Tibial artery (tissue), 4 donors: ENCODE measurements at regions not wholly inside any gene's neighbourhood (a gene's known extent, or its start where the extent isn't known, plus 50 kb on each side); places are given as distances from the start of the nearest gene placed in this dataset.

Experiments used
- DNase-seq, 2 donors: peaks; one replicate each; pipeline ENCODE4 v3.0.0-alpha.2; 2019
- H3K27ac ChIP-seq, 2 donors: fragments of 200-600 bp; sonication (generic) in 1 of 2; 1 replicate in 1 of 2; 2 replicates in 1 of 2; pipeline ENCODE4 v1.5.1; 2018 to 2019; ENCODE audit warnings: mild to moderate bottlenecking in 1 of 2
- H3K27me3 ChIP-seq, 2 donors: fragments of 200-600 bp; sonication (generic) in 1 of 2; one replicate each; pipeline versions ENCODE4 v1.5.1 to v1.6.0; 2016 to 2019
- H3K36me3 ChIP-seq, 3 donors: fragments of 200-600 bp; sonication (generic) in 2 of 3; one replicate each; pipeline ENCODE4 v1.5.1; 2016 to 2019; ENCODE audit warnings: mild to moderate bottlenecking in 2 of 3
- H3K4me1 ChIP-seq, 4 donors: fragments of 200-600 bp; sonication (generic) in 2 of 4; 1 replicate in 3 of 4; 2 replicates in 1 of 4; pipeline ENCODE4 v1.5.1; 2016 to 2019
- H3K4me3 ChIP-seq, 2 donors: fragments of 200-600 bp; sonication (generic) in 1 of 2; 1 replicate in 1 of 2; 2 replicates in 1 of 2; pipeline ENCODE4 v1.5.1; 2018 to 2019; ENCODE audit warnings: mild to moderate bottlenecking in 2 of 2
- H3K9me3 ChIP-seq, 3 donors: fragments of 200-600 bp; sonication (generic) in 1 of 3; one replicate each; pipeline ENCODE4 v1.5.1; 2016 to 2019
- CTCF ChIP-seq, 2 experiments: fragments of 200-600 bp in 1 of 2; fragments of 450-650 bp in 1 of 2; IDR thresholded peaks; one replicate each; pipeline ENCODE4 v1.5.1; 2017 to 2019; ENCODE audit warnings: antibody characterized with exemption in 2 of 2, mild to moderate bottlenecking in 1 of 2, moderate library complexity in 1 of 2
- intact Hi-C: fragments of 100-400 bp; cut with DNase I; formaldehyde crosslinking; loops from one replicate; pipeline ENCODE4 v1.15.0; 2023; ENCODE audit warnings: low total_unique reads

DNA sequence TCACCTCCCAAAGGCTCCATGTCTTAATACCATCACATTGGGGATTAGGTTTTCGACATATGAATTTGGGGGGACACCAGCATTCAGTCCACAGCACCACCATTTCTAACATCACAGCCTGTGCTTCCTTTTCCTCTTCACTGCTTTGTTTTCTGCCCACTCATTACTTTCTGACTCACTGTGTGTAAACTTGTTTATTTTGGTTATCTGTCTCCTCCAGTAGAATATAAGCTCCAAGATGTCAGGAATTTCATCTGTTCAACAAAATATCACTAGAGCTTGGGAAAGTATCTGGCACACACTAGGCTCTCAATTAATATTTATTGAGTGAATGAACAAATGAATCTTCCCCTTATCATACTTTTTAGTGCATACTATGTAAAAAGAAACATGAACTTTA is 152.0 kb downstream of the NUFIP1 start:
- intact Hi-C loops = no loop called here
- no peaks in the 10 kb centered on the region for H3K9me3 ChIP-seq

DNA sequence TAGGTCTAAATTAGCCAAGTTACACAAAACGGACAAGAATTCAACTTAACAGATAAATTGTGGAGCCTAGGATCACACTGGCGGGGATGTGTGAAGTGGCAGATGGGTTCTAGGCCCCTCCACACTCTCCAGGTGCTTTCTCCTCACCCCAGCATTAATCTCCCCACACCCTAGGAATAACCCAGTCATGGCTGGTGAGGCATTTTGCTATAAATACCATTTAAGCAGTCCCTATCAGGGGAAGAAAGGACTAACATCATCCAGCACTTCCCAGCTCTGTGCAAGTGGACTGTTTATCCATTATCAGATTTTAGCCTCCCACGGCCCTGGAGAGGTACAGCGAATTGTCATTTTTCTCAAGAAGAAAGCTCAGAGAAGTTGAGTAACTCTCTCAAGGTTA is 154.9 kb downstream of the NUFIP1 start:
- no peaks in the 10 kb centered on the region for H3K27me3 ChIP-seq
- no peak for TF ChIP-seq CTCF (IDR thresholded peaks at IDR 0.05)
- H3K27ac ChIP-seq = no peak overlapping the region
- H3K4me3 ChIP-seq = no peak overlapping the region
- H3K4me1 ChIP-seq = peaks cover 0 to 25% (median 2%) of the 10 kb centered on the region in 4 donors
- H3K36me3 ChIP-seq = no peaks in the 10 kb centered on the region
- intact Hi-C loops = no loop called here
- no peak for DNase-seq
- no peaks in the 10 kb centered on the region for H3K9me3 ChIP-seq

More for the DNA sequence above, 152.0 kb downstream of the NUFIP1 start:
- Histone ChIP-seq H3K27me3 (no peaks in the 10 kb centered on the region), H3K4me1 (peaks cover 0 to 53% (median 9%) of the 10 kb centered on the region in 4 donors), H3K36me3 (no peaks in the 10 kb centered on the region), H3K4me3 (no peak overlapping the region), H3K27ac (no peak overlapping the region)
- no peak for TF ChIP-seq CTCF (IDR thresholded peaks at IDR 0.05)
- no peak for DNase-seq

DNA sequence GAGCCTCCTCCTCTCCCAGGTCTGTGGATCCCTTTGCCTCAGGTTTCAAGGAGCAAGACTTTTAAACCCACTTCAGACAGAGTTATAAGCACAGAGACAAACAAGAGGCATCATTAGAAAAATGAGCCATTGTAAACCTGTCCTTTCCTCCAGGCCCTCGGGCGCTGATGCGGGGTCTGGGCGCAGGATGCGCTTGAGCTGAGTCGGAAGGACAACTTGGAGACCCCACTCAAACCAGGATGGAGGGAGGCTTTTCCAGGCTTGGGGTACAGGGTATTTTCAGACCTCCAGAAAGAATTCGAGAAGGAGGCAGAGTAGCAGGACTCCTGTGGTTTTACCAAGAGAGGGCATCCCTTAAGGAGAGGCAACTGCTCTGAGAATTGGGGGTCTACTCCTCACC is 155.6 kb downstream of the NUFIP1 start:
- Histone ChIP-seq H3K4me1 (peaks cover 0 to 17% (median 0%) of the 10 kb centered on the region in 4 donors), H3K4me3 (no peak overlapping the region), H3K27me3 (no peaks in the 10 kb centered on the region), H3K36me3 (no peaks in the 10 kb centered on the region), H3K9me3 (no peaks in the 10 kb centered on the region), H3K27ac (no peak overlapping the region)
- no peak for DNase-seq
- intact Hi-C loops = no loop called here
- no peak for TF ChIP-seq CTCF (IDR thresholded peaks at IDR 0.05)

GRCh38 chr13:44833139-44833538 is 156.1 kb downstream of the NUFIP1 start:
- H3K4me3 ChIP-seq = no peak overlapping the region
- intact Hi-C loops = no loop called here
- no peak for TF ChIP-seq CTCF (IDR thresholded peaks at IDR 0.05)
- peaks cover 0 to 12% (median 0%) of the 10 kb centered on the region in 4 donors for H3K4me1 ChIP-seq
- H3K27ac ChIP-seq = no peak overlapping the region
- H3K36me3 ChIP-seq = no peaks in the 10 kb centered on the region
- H3K27me3 ChIP-seq = no peaks in the 10 kb centered on the region
- DNase-seq = no peak
- H3K9me3 ChIP-seq = no peaks in the 10 kb centered on the region

- intact Hi-C loops = loop anchor here (10.0 kb wide), 1 partner anchor 102 kb away; no protein-coding TSS in a partner anchor
- H3K4me1 ChIP-seq = no peaks in the 10 kb centered on the region
- no peaks in the 10 kb centered on the region for H3K36me3 ChIP-seq
- no peak for TF ChIP-seq CTCF (IDR thresholded peaks at IDR 0.05)
- H3K9me3 ChIP-seq = no peaks in the 10 kb centered on the region
- H3K27me3 ChIP-seq = no peaks in the 10 kb centered on the region
- DNase-seq = no peak
- no peak overlapping the region for H3K4me3 ChIP-seq
- H3K27ac ChIP-seq = no peak overlapping the region
Observed at GRCh38 chr13:44826591-44827350, 162.5 kb downstream of the NUFIP1 start.
